HEK293T (cell line): ENCODE measurements at regions not wholly inside any gene's neighbourhood (a gene's known extent, or its start where the extent isn't known, plus 50 kb on each side); places are given as distances from the start of the nearest gene placed in this dataset.

Experiments
- ARNT ChIP-seq: fragments of 450-650 bp; IDR thresholded peaks from 2 replicates; pipeline ENCODE4 v1.6.1; 2017; ENCODE audit warnings: mild to moderate bottlenecking
- BHLHE40 ChIP-seq: fragments of 450-650 bp; IDR thresholded peaks from 2 replicates; pipeline ENCODE4 v1.6.1; 2016; ENCODE audit warnings: mild to moderate bottlenecking, moderate library complexity, borderline replicate concordance
- FOXK2 ChIP-seq: fragments of 450-650 bp; IDR thresholded peaks from 2 replicates; pipeline ENCODE4 v1.6.1; 2016; ENCODE audit warnings: mild to moderate bottlenecking
- SP1 ChIP-seq: fragments of 450-650 bp; IDR thresholded peaks from 2 replicates; pipeline ENCODE4 v1.6.1; 2017
- SUZ12 ChIP-seq: fragments of 450-650 bp; IDR thresholded peaks from 2 replicates; pipeline ENCODE4 v1.6.1; 2016; ENCODE audit warnings: mild to moderate bottlenecking
- TARDBP ChIP-seq: fragments of 450-650 bp; IDR thresholded peaks from 2 replicates; pipeline ENCODE4 v1.6.1; 2016
- ZNF384 ChIP-seq: fragments of 450-650 bp; IDR thresholded peaks from 2 replicates; pipeline ENCODE4 v1.6.1; 2016

DNA sequence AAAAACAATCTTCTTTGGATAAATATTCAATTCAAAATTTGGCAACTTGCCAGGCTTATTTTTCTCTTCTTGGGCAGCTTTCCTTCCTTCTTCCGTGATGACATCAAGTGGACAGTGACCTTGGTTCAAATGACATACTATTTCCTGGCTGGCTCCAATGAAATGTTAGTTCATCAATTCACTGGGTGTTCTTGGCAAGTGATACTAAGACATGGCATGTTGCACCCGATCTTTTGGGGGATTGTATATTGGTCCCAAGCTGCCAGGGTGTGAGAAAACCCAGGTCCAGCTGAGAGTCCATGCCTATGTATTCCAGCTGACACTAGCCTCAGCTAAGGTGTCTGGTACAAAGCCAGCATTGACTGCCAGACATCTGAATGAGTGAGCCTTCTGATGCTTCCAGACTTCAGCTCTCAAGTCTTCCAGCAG lies 252.9 kb downstream of the MAT2B start:
- TF ChIP-seq BHLHE40 (no peak), SUZ12 (no peak), ARNT (no peak), SP1 (no peak), FOXK2 (no peak), ZNF384 (no peak), TARDBP (no peak)
